ENCODE measurements at regions not wholly inside any gene's neighbourhood (a gene's known extent, or its start where the extent isn't known, plus 50 kb on each side); places are given as distances from the start of the nearest gene placed in this dataset.

GRCh38 chr2:236395067-236395466 is 130.9 kb upstream of the ASB18 start:
- H3K9me3 ChIP-seq: no peaks in the 10 kb centered on the region
- H3K4me1 ChIP-seq: no peaks in the 10 kb centered on the region
- H3K27ac ChIP-seq: no peak overlapping the region
- H3K4me3 ChIP-seq: no peak overlapping the region
- no peaks in the 10 kb centered on the region for H3K27me3 ChIP-seq
- TF ChIP-seq POLR2AphosphoS5 (IDR thresholded peaks at IDR 0.05) (no peak), CTCF (IDR thresholded peaks at IDR 0.05) (no peak), POLR2A (IDR thresholded peaks at IDR 0.05) (no peak)
- no peak for DNase-seq
- no peaks in the 10 kb centered on the region for H3K36me3 ChIP-seq
- no peak for ATAC-seq (ENCODE audit: low FRiP score in 2 of 2)
- WGBS, 2 donors: 86 to 92% methylated on average over 7 of the region's 7 CpGs

GRCh38 chr2:236396818-236397350 is 132.7 kb upstream of the ASB18 start:
- Histone ChIP-seq H3K4me1 (no peaks in the 10 kb centered on the region), H3K36me3 (no peaks in the 10 kb centered on the region), H3K27me3 (no peaks in the 10 kb centered on the region), H3K27ac (no peak overlapping the region), H3K4me3 (no peak overlapping the region), H3K9me3 (no peaks in the 10 kb centered on the region)
- ATAC-seq (ENCODE audit: low FRiP score in 2 of 2) (no peak), DNase-seq (peak in 1 of 2 donors; percentile 38)
- 87 to 88% methylated on average over 13 of the region's 13 CpGs for WGBS, 2 donors
- no peak for TF ChIP-seq CTCF (IDR thresholded peaks at IDR 0.05)
- no peak for TF ChIP-seq POLR2AphosphoS5 (IDR thresholded peaks at IDR 0.05)
- TF ChIP-seq EP300 (IDR thresholded peaks at IDR 0.05): no peak
- TF ChIP-seq POLR2A (IDR thresholded peaks at IDR 0.05): no peak

GRCh38 chr2:236397681-236398080 is 133.5 kb upstream of the ASB18 start:
- Histone ChIP-seq H3K27ac (no peak overlapping the region), H3K4me3 (no peak overlapping the region), H3K9me3 (no peaks in the 10 kb centered on the region), H3K4me1 (no peaks in the 10 kb centered on the region), H3K36me3 (no peaks in the 10 kb centered on the region), H3K27me3 (no peaks in the 10 kb centered on the region)
- TF ChIP-seq POLR2AphosphoS5 (IDR thresholded peaks at IDR 0.05) (no peak), CTCF (IDR thresholded peaks at IDR 0.05) (no peak)
- whole genome bisulfite sequencing, 2 donors: 81 to 87% methylated on average over 4 of the region's 4 CpGs
- no peak for ATAC-seq (ENCODE audit: low FRiP score in 2 of 2)
- no peak for DNase-seq

- WGBS, 2 donors: 94 to 99% methylated on average over 15 of the region's 15 CpGs
- Histone ChIP-seq H3K27me3 (no peaks in the 10 kb centered on the region), H3K27ac (no peak overlapping the region), H3K36me3 (no peaks in the 10 kb centered on the region), H3K9me3 (no peaks in the 10 kb centered on the region), H3K4me1 (no peaks in the 10 kb centered on the region), H3K4me3 (no peak overlapping the region)
- DNase-seq (peak in 1 of 2 donors; percentile 60), ATAC-seq (ENCODE audit: low FRiP score in 2 of 2) (no peak)
- TF ChIP-seq POLR2A (IDR thresholded peaks at IDR 0.05) (no peak), CTCF (IDR thresholded peaks at IDR 0.05) (no peak), POLR2AphosphoS5 (IDR thresholded peaks at IDR 0.05) (no peak), EP300 (IDR thresholded peaks at IDR 0.05) (no peak)
These were observed 135.2 kb upstream of the ASB18 start for GRCh38 chr2:236399409-236399808.

GRCh38 chr2:236400046-236400574 is 135.9 kb upstream of the ASB18 start:
- no peak overlapping the region for H3K4me3 ChIP-seq
- 91% methylated on average over 9 to 10 of the region's 10 CpGs for WGBS, 2 donors
- no peaks in the 10 kb centered on the region for H3K36me3 ChIP-seq
- no peak for ATAC-seq (ENCODE audit: low FRiP score in 2 of 2)
- H3K27ac ChIP-seq: no peak overlapping the region
- H3K4me1 ChIP-seq: no peaks in the 10 kb centered on the region
- H3K27me3 ChIP-seq: no peaks in the 10 kb centered on the region
- TF ChIP-seq CTCF (IDR thresholded peaks at IDR 0.05) (no peak), POLR2A (IDR thresholded peaks at IDR 0.05) (no peak), EP300 (IDR thresholded peaks at IDR 0.05) (no peak), POLR2AphosphoS5 (IDR thresholded peaks at IDR 0.05) (no peak)
- peak in 1 of 2 donors; percentile 41 for DNase-seq
- no peaks in the 10 kb centered on the region for H3K9me3 ChIP-seq
